ENCODE measurements at regions not wholly inside any gene's neighbourhood (a gene's known extent, or its start where the extent isn't known, plus 50 kb on each side); places are given as distances from the start of the nearest gene placed in this dataset.

GRCh38 chr3:162125790-162126189, 629.2 kb downstream of the OTOL1 start:
- ATAC-seq, result no peak
- no peak for DNase-seq

- no peak for ATAC-seq
Observed at GRCh38 chr3:162130582-162130981, 634.0 kb downstream of the OTOL1 start.

GRCh38 chr3:162132981-162133380, 636.4 kb downstream of the OTOL1 start:
- no peak for ATAC-seq
- no peak for DNase-seq

More at GRCh38 chr3:162130582-162130981, 634.0 kb downstream of the OTOL1 start:
- no peak for DNase-seq

- peak; percentile 57 for ATAC-seq
- DNase-seq, result no peak
Observed at GRCh38 chr3:162134571-162134970, 638.0 kb downstream of the OTOL1 start.

GRCh38 chr3:162136136-162136535, 639.5 kb downstream of the OTOL1 start:
- ATAC-seq (no peak), DNase-seq (no peak)

- ATAC-seq (no peak), DNase-seq (no peak)
Observed at GRCh38 chr3:162138509-162138908, 641.9 kb downstream of the OTOL1 start.

GRCh38 chr3:162139841-162140240, 643.2 kb downstream of the OTOL1 start:
- DNase-seq (no peak), ATAC-seq (no peak)

- no peak for DNase-seq
- ATAC-seq, result no peak
Observed at GRCh38 chr3:162141272-162141791, 644.7 kb downstream of the OTOL1 start.

GRCh38 chr3:162142511-162142910, 645.9 kb downstream of the OTOL1 start:
- DNase-seq (no peak), ATAC-seq (no peak)

GRCh38 chr3:162143180-162143579, 646.6 kb downstream of the OTOL1 start:
- DNase-seq, result no peak
- no peak for ATAC-seq

GRCh38 chr3:162147996-162148395, 651.4 kb downstream of the OTOL1 start:
- ATAC-seq (no peak), DNase-seq (no peak)

GRCh38 chr3:162150790-162151189, 654.2 kb downstream of the OTOL1 start:
- DNase-seq (no peak), ATAC-seq (no peak)

- ATAC-seq, result no peak
- no peak for DNase-seq
Observed at GRCh38 chr3:162152636-162153035, 656.0 kb downstream of the OTOL1 start.

- ATAC-seq (no peak), DNase-seq (no peak)
Observed at GRCh38 chr3:162161595-162161994, 665.0 kb downstream of the OTOL1 start.

- DNase-seq, result no peak
- no peak for ATAC-seq
Observed at GRCh38 chr3:162165346-162165745, 668.7 kb downstream of the OTOL1 start.

- ATAC-seq (no peak), DNase-seq (no peak)
Observed at GRCh38 chr3:162166543-162166942, 669.9 kb downstream of the OTOL1 start.

- DNase-seq, result no peak
- ATAC-seq, result no peak
Observed at GRCh38 chr3:162168715-162169114, 672.1 kb downstream of the OTOL1 start.

- ATAC-seq (no peak), DNase-seq (no peak)
Observed at GRCh38 chr3:162170581-162170980, 674.0 kb downstream of the OTOL1 start.

GRCh38 chr3:162171970-162172369, 675.4 kb downstream of the OTOL1 start:
- ATAC-seq (no peak), DNase-seq (no peak)

- DNase-seq, result no peak
- no peak for ATAC-seq
Observed at GRCh38 chr3:162175145-162175544, 678.5 kb downstream of the OTOL1 start.

- no peak for ATAC-seq
- no peak for DNase-seq
Observed at GRCh38 chr3:162175878-162176277, 679.3 kb downstream of the OTOL1 start.

- DNase-seq (no peak), ATAC-seq (no peak)
Observed at GRCh38 chr3:162183440-162183839, 686.8 kb downstream of the OTOL1 start.

GRCh38 chr3:162192340-162193029, 695.9 kb downstream of the OTOL1 start:
- DNase-seq, result no peak
- no peak for ATAC-seq

All from stimulated activated naive CD8-positive, alpha-beta T cell treated with anti-CD3 and anti-CD28 coated beads, Interleukin-15, Interleukin-2, amounts not matched to agents 100 U/mL and 50 U/mL, for 24 hours (primary cell).